H9 (cell line): ENCODE measurements at regions not wholly inside any gene's neighbourhood (a gene's known extent, or its start where the extent isn't known, plus 50 kb on each side); places are given as distances from the start of the nearest gene placed in this dataset.

ENCODE experiments used
- DNase-seq: peaks from one replicate; pipeline ENCODE4 v3.0.0-alpha.2; 2017
- H2AFZ ChIP-seq: one replicate; pipeline ENCODE4 v1.6.1; 2013; ENCODE audit warnings: mild to moderate bottlenecking, low read length, control low read depth, moderate library complexity
- H2AK5ac ChIP-seq: 2 replicates; pipeline ENCODE4 v1.6.1; 2013; ENCODE audit warnings: low read length, control low read depth, mixed read lengths; ENCODE audit not compliant: insufficient read length
- H2BK120ac ChIP-seq: one replicate; pipeline ENCODE4 v1.6.1; 2013; ENCODE audit warnings: low read depth, mild to moderate bottlenecking, low read length, control low read depth, inconsistent platforms; ENCODE audit not compliant: poor library complexity, severe bottlenecking
- H2BK12ac ChIP-seq: 2 replicates; pipeline ENCODE4 v1.6.1; 2013; ENCODE audit warnings: low read length, control low read depth, mixed read lengths, low read depth; ENCODE audit not compliant: insufficient read length
- H2BK15ac ChIP-seq: 2 replicates; pipeline ENCODE4 v1.6.1; 2013; ENCODE audit warnings: low read depth, low read length, control low read depth
- H2BK20ac ChIP-seq: one replicate; pipeline ENCODE4 v1.6.1; 2013; ENCODE audit warnings: low read depth, mild to moderate bottlenecking, low read length, control low read depth, inconsistent platforms; ENCODE audit not compliant: poor library complexity, severe bottlenecking
- H2BK5ac ChIP-seq: 2 replicates; pipeline ENCODE4 v1.6.1; 2013; ENCODE audit warnings: low read length, control low read depth, mixed read lengths; ENCODE audit not compliant: insufficient read length
- H3K14ac ChIP-seq: 2 replicates; pipeline ENCODE4 v1.6.1; 2013; ENCODE audit warnings: low read length, control low read depth; ENCODE audit not compliant: insufficient read depth
- H3K18ac ChIP-seq: 2 replicates; pipeline ENCODE4 v1.6.1; 2013; ENCODE audit warnings: low read depth, mild to moderate bottlenecking, mixed read lengths, low read length, control low read depth; ENCODE audit not compliant: insufficient read length
- H3K23ac ChIP-seq: 2 replicates; pipeline ENCODE4 v1.6.1; 2013; ENCODE audit warnings: low read length, control low read depth, mixed read lengths, low read depth; ENCODE audit not compliant: insufficient read length
- H3K23me2 ChIP-seq: 2 replicates; pipeline ENCODE4 v1.6.1; 2013; ENCODE audit warnings: low read depth, mild to moderate bottlenecking, mixed read lengths, low read length, control low read depth; ENCODE audit not compliant: insufficient read length, poor library complexity, severe bottlenecking
- H3K27ac ChIP-seq: 2 replicates; pipeline ENCODE4 v1.5.1; 2013; ENCODE audit warnings: low read length, control low read depth, mixed read lengths, low read depth; ENCODE audit not compliant: insufficient read length
- H3K27me3 ChIP-seq: 2 replicates; pipeline ENCODE4 v1.6.1; 2013; ENCODE audit warnings: low read length, control low read depth, inconsistent platforms; ENCODE audit not compliant: insufficient read depth
- H3K4ac ChIP-seq: 2 replicates; pipeline ENCODE4 v1.6.1; 2013; ENCODE audit warnings: low read depth, mild to moderate bottlenecking, control low read depth, inconsistent platforms, low read length, moderate library complexity
- H3K4me1 ChIP-seq: 2 replicates; pipeline ENCODE4 v1.6.1; 2013; ENCODE audit warnings: low read length, control low read depth, inconsistent platforms; ENCODE audit not compliant: insufficient read depth
- H3K4me2 ChIP-seq: 2 replicates; pipeline ENCODE4 v1.6.1; 2013; ENCODE audit warnings: low read length, control low read depth, mixed read lengths; ENCODE audit not compliant: insufficient read length, insufficient read depth
- H3K56ac ChIP-seq: 2 replicates; pipeline ENCODE4 v1.6.1; 2013; ENCODE audit warnings: low read depth, mild to moderate bottlenecking, mixed read lengths, low read length, control low read depth; ENCODE audit not compliant: insufficient read length
- H3K79me1 ChIP-seq: 2 replicates; pipeline ENCODE4 v1.6.1; 2013; ENCODE audit warnings: low read depth, mild to moderate bottlenecking, moderate library complexity, low read length, control low read depth, inconsistent platforms; ENCODE audit not compliant: insufficient read depth, poor library complexity, severe bottlenecking
- H3K79me2 ChIP-seq: 2 replicates; pipeline ENCODE4 v1.6.1; 2013; ENCODE audit warnings: low read length, control low read depth, inconsistent platforms; ENCODE audit not compliant: insufficient read depth
- H3K9ac ChIP-seq: 2 replicates; pipeline ENCODE4 v1.6.1; 2013; ENCODE audit warnings: low read length, control low read depth, mixed read lengths; ENCODE audit not compliant: insufficient read length; ENCODE audit errors: extremely low read depth
- H3K9me3 ChIP-seq: one replicate; pipeline ENCODE4 v1.6.1; 2013; ENCODE audit warnings: low read depth, low read length, inconsistent platforms; ENCODE audit not compliant: control insufficient read depth
- H3T11ph ChIP-seq: one replicate; pipeline ENCODE4 v1.6.1; 2013; ENCODE audit warnings: mild to moderate bottlenecking, low read length, control low read depth, inconsistent platforms
- H4K20me1 ChIP-seq: one replicate; pipeline ENCODE4 v1.6.1; 2013; ENCODE audit not compliant: control insufficient read depth, insufficient read length, insufficient read depth
- H4K5ac ChIP-seq: 2 replicates; pipeline ENCODE4 v1.6.1; 2013; ENCODE audit warnings: low read depth, mild to moderate bottlenecking, mixed read lengths, low read length, control low read depth; ENCODE audit not compliant: insufficient read length
- H4K8ac ChIP-seq: replicated peaks from 2 replicates; pipeline ENCODE4 v1.6.1; 2013; ENCODE audit warnings: low read length, control low read depth, mixed read lengths, low read depth; ENCODE audit not compliant: insufficient read length
- H4K91ac ChIP-seq: 2 replicates; pipeline ENCODE4 v1.6.1; 2013; ENCODE audit warnings: low read depth, mild to moderate bottlenecking, moderate library complexity, mixed read lengths, low read length, control low read depth; ENCODE audit not compliant: insufficient read length
- H3K27ac Mint-ChIP-seq, 3 experiments: 2 replicates in 2 of 3; 3 replicates in 1 of 3; pipeline ENCODE4 v1.8.0; 2020 to 2021; ENCODE audit warnings: mixed read lengths in 3 of 3, mild to moderate bottlenecking in 1 of 3, moderate library complexity in 1 of 3
- H3K27me3 Mint-ChIP-seq: 2 replicates; pipeline ENCODE4 v1.8.0; 2021; ENCODE audit warnings: low read depth, mild to moderate bottlenecking, moderate library complexity, mixed read lengths
- H3K36me3 Mint-ChIP-seq, 3 experiments: 2 replicates in 2 of 3; 3 replicates in 1 of 3; pipeline ENCODE4 v1.8.0; 2020 to 2021; ENCODE audit warnings: low read depth in 3 of 3, mixed read lengths in 3 of 3; ENCODE audit not compliant: insufficient read depth in 1 of 3
- H3K4me1 Mint-ChIP-seq, 2 experiments: 2 replicates each; pipeline ENCODE4 v1.8.0; 2020; ENCODE audit warnings: mixed read lengths in 2 of 2
- H3K4me3 Mint-ChIP-seq, 2 experiments: 2 replicates in 1 of 2; 3 replicates in 1 of 2; pipeline ENCODE4 v1.8.0; 2020 to 2021; ENCODE audit warnings: mild to moderate bottlenecking in 2 of 2, mixed read lengths in 2 of 2, moderate library complexity in 1 of 2
- H3K9me3 Mint-ChIP-seq, 2 experiments: 2 replicates in 1 of 2; 3 replicates in 1 of 2; pipeline ENCODE4 v1.8.0; 2020; ENCODE audit warnings: mild to moderate bottlenecking in 2 of 2, mixed read lengths in 2 of 2, moderate library complexity in 1 of 2
- WGBS: extraction: QIAGEN DNeasy Blood & Tissue Kit; methylation state at CpG from one replicate; pipeline ENCODE4 v1.1.7; 2013; ENCODE audit warnings: missing lambda C conversion rate, low lambda C conversion rate, mixed read lengths; ENCODE audit not compliant: insufficient read length; ENCODE audit errors: extremely low coverage; 5-methylcytosine and 5-hydroxymethylcytosine counted together
- TF ChIP-seq, protein P1 (sequence below): fragments of 200-600 bp; sonication (generic); conservative IDR thresholded peaks from 3 replicates; pipeline ENCODE4 v1.8.0; 2021; ENCODE audit warnings: antibody characterized with exemption, mild to moderate bottlenecking

DNA sequence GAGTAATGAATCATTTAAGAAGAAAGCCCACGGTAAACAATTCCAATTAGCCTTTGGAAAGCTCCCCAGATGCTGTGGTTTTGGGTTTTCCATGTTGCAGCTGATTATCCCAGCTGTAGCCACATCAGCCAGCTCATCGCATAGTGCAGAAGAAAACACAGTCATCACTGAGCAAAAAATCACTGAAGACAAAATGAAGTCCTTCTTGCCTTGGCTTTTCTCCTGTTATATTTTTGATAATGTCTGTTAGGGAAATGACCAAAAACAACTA, 193.0 kb upstream of the C1QTNF7 start:
- no peak overlapping the region for H2BK120ac ChIP-seq
- Mint-ChIP-seq H3K27me3 (no peaks in the 10 kb centered on the region), H3K4me1 (peaks cover 19 to 23% of the 10 kb centered on the region in 2 experiments), H3K27ac (no peak overlapping the region), H3K4me3 (no peak overlapping the region), H3K36me3 (no peaks in the 10 kb centered on the region), H3K9me3 (no peaks in the 10 kb centered on the region)
- H3K4me2 ChIP-seq = no peak overlapping the region
- no peak overlapping the region for H3K18ac ChIP-seq
- no peaks in the 10 kb centered on the region for H4K20me1 ChIP-seq
- H2AK5ac ChIP-seq = no peak overlapping the region
- no peaks in the 10 kb centered on the region for H3K23me2 ChIP-seq
- no peak overlapping the region for H4K91ac ChIP-seq
- no peak overlapping the region for H3K9ac ChIP-seq
- no peaks in the 10 kb centered on the region for H3K9me3 ChIP-seq
- no CpG with 5 or more reads among the region's 2 CpGs for WGBS
- H2BK5ac ChIP-seq = no peak overlapping the region
- no peak overlapping the region for H4K5ac ChIP-seq
- H2BK20ac ChIP-seq = no peak overlapping the region
- H3K56ac ChIP-seq = no peak overlapping the region
- H2AFZ ChIP-seq = no peak overlapping the region
- no peak overlapping the region for H3K14ac ChIP-seq
- H3K4me1 ChIP-seq = 0 out of 2 replicates have a peak, but pooled peaks cover 2% of the 10 kb centered on the region
- no peak for DNase-seq
- no peak overlapping the region for H2BK12ac ChIP-seq
- no peak overlapping the region for H3K23ac ChIP-seq
- no peaks in the 10 kb centered on the region for H3K79me1 ChIP-seq
- H3T11ph ChIP-seq = no peak overlapping the region
- no peak overlapping the region for H3K27ac ChIP-seq
- H4K8ac ChIP-seq = no peak overlapping the region
- TF ChIP-seq, protein P1, sequence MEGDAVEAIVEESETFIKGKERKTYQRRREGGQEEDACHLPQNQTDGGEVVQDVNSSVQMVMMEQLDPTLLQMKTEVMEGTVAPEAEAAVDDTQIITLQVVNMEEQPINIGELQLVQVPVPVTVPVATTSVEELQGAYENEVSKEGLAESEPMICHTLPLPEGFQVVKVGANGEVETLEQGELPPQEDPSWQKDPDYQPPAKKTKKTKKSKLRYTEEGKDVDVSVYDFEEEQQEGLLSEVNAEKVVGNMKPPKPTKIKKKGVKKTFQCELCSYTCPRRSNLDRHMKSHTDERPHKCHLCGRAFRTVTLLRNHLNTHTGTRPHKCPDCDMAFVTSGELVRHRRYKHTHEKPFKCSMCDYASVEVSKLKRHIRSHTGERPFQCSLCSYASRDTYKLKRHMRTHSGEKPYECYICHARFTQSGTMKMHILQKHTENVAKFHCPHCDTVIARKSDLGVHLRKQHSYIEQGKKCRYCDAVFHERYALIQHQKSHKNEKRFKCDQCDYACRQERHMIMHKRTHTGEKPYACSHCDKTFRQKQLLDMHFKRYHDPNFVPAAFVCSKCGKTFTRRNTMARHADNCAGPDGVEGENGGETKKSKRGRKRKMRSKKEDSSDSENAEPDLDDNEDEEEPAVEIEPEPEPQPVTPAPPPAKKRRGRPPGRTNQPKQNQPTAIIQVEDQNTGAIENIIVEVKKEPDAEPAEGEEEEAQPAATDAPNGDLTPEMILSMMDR = no peak
- no peaks in the 10 kb centered on the region for H3K27me3 ChIP-seq
- H3K4ac ChIP-seq = no peak overlapping the region
- no peaks in the 10 kb centered on the region for H3K79me2 ChIP-seq
- no peak overlapping the region for H2BK15ac ChIP-seq
